ENCODE measurements at regions not wholly inside any gene's neighbourhood (a gene's known extent, or its start where the extent isn't known, plus 50 kb on each side); places are given as distances from the start of the nearest gene placed in this dataset.
"Not testable (repeated sequence)": the region's sequence is repeated elsewhere in the genome, so short reads cannot be mapped to it uniquely, and the experiment has no call there.

DNA sequence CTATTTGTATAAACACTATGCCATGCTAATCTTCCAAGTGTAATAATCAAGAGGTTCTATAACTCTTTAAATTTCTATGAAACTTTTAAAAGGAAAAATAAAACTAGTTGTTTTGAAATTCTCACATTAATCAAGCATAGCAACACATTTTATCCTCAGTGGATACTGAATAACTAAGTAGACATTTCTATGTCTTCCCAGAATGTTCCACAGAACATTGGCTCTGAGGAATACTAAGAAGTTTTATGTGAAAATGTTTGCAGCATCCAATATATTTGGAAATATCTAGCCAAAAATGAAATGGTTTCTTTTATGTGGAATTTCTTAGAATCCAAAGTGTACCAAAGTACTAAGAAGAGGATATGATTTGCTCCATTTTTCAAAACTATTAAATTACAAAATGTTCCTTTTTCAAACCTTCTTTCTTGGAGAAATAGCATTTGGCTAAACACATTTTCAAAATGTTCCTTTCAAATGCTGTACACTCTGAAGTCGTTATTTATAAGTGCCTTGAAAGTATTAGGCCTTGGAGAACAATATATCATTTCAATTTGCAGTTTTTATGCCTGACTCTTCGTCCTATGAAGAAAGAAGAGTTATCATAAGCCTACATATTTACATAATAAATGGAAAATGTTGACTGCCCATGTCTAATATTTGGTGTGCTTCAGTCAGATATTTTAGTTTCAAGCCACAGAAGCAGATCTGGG, 175.6 kb upstream of the COX7C start:
- Histone ChIP-seq H3K4me3 (peak overlapping the region; percentile 46), H3K9ac (ENCODE audit: insufficient read length) (no peak overlapping the region), H3K27ac (peak overlapping the region; percentile 88), H3K9me3 (ENCODE audit: low read depth, low read length) (no peaks in the 10 kb centered on the region), H3K36me3 (ENCODE audit: insufficient read depth, low read length) (no peaks in the 10 kb centered on the region)
- TF ChIP-seq POLR2AphosphoS5 (IDR thresholded peaks at IDR 0.05; ENCODE audit: borderline replicate concordance, low read depth, low read length): no peak
- no peak for TF ChIP-seq FOXP2 (optimal IDR thresholded peaks at IDR 0.05; ENCODE audit: control extremely low read depth, extremely low read length, insufficient read depth)
- TF ChIP-seq EZH2 (IDR thresholded peaks at IDR 0.05): no peak
- no peak for DNase-seq (ENCODE audit: low read depth, low spot score)

DNA sequence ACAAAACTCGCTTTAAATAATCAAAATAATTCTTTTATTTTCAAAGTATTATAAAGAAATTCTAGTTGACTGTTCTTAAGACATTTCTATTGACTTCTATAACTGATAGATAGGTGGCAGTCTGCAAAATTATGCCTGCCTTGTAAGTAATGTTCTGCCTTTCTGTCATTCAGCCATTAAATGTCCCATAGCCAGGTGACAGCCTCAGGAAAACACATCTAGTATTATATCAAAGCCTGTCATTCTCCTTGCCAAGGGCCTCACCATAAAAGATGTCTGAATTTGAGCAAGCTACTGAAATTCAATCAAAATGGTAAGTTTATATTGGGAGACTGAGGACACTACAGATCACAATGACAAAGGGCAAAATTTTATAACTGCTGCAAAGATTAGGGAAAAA, 170.4 kb upstream of the COX7C start:
- no peaks in the 10 kb centered on the region for H3K9me3 ChIP-seq (ENCODE audit: low read depth, low read length)
- no peak overlapping the region for H3K4me3 ChIP-seq
- DNase-seq (ENCODE audit: low read depth, low spot score): no peak
- no peak overlapping the region for H3K27ac ChIP-seq
- H3K36me3 ChIP-seq (ENCODE audit: insufficient read depth, low read length): no peaks in the 10 kb centered on the region
- H3K9ac ChIP-seq (ENCODE audit: insufficient read length): no peak overlapping the region
- TF ChIP-seq FOXP2 (optimal IDR thresholded peaks at IDR 0.05; ENCODE audit: control extremely low read depth, extremely low read length, insufficient read depth) (no peak), EZH2 (IDR thresholded peaks at IDR 0.05) (no peak), POLR2AphosphoS5 (IDR thresholded peaks at IDR 0.05; ENCODE audit: borderline replicate concordance, low read depth, low read length) (no peak)

- H3K36me3 ChIP-seq (ENCODE audit: insufficient read depth, low read length): no peaks in the 10 kb centered on the region
- DNase-seq (ENCODE audit: low read depth, low spot score): no peak
- no peak overlapping the region for H3K4me3 ChIP-seq
These were observed 165.5 kb upstream of the COX7C start for GRCh38 chr5:86452251-86452650.

GRCh38 chr5:86460519-86460918, 157.2 kb upstream of the COX7C start:
- H3K4me3 ChIP-seq: no peak overlapping the region
- no peak overlapping the region for H3K27ac ChIP-seq
- no peak for DNase-seq (ENCODE audit: low read depth, low spot score)
- H3K9ac ChIP-seq (ENCODE audit: insufficient read length): no peak overlapping the region
- H3K36me3 ChIP-seq (ENCODE audit: insufficient read depth, low read length): no peaks in the 10 kb centered on the region
- TF ChIP-seq EZH2 (IDR thresholded peaks at IDR 0.05) (no peak), POLR2AphosphoS5 (IDR thresholded peaks at IDR 0.05; ENCODE audit: borderline replicate concordance, low read depth, low read length) (no peak), FOXP2 (optimal IDR thresholded peaks at IDR 0.05; ENCODE audit: control extremely low read depth, extremely low read length, insufficient read depth) (no peak)
- 0 out of 2 replicates have a peak, but pooled peaks cover 13% of the 10 kb centered on the region for H3K9me3 ChIP-seq (ENCODE audit: low read depth, low read length)

More at GRCh38 chr5:86452251-86452650, 165.5 kb upstream of the COX7C start:
- TF ChIP-seq EZH2 (IDR thresholded peaks at IDR 0.05) (no peak), FOXP2 (optimal IDR thresholded peaks at IDR 0.05; ENCODE audit: control extremely low read depth, extremely low read length, insufficient read depth) (no peak), POLR2AphosphoS5 (IDR thresholded peaks at IDR 0.05; ENCODE audit: borderline replicate concordance, low read depth, low read length) (no peak)
- Histone ChIP-seq H3K27ac (no peak overlapping the region), H3K9ac (ENCODE audit: insufficient read length) (no peak overlapping the region), H3K9me3 (ENCODE audit: low read depth, low read length) (no peaks in the 10 kb centered on the region)

DNA sequence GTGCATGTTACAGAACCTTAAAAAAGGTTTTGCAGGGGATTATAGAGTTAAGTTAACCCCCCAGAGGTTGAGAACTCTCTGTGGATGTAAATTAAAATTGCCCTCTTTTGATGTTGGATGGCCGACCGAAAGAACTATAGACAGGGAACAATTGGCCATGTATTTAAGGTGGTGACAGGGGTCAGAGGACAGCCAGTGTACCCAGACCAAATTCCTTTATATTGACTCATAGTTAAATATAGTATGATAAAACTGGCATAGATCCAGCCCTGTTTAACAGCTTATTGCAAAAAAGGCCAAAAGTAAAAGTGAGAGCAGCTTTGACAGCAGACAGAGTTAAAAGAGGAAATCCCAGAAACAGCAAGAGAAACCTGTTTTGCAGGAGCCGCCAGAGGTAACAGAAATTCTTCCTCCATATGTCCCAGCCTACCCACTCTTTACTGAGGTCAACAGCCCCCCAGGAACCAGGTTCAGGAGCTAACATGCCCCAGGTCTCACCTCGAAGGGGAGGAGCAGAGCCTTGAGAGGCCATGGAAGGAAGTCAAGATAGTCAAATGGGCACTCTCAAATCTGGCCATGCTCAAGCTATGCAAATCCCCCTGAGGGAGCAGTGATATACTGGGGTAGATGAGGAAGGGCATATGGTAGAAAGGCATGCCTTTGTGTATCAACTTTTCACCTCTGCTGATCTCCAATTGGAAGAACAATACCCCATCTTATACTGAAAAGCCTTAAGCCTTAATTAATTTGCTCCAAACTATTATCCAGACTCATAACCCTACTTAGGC, 156.4 kb upstream of the COX7C start:
- Histone ChIP-seq H3K9ac (ENCODE audit: insufficient read length) (no peak overlapping the region), H3K27ac (no peak overlapping the region), H3K4me3 (no peak overlapping the region), H3K9me3 (ENCODE audit: low read depth, low read length) (0 out of 2 replicates have a peak, but pooled peaks cover 13% of the 10 kb centered on the region), H3K36me3 (ENCODE audit: insufficient read depth, low read length) (no peaks in the 10 kb centered on the region)
- DNase-seq (ENCODE audit: low read depth, low spot score): no peak
- TF ChIP-seq FOXP2 (optimal IDR thresholded peaks at IDR 0.05; ENCODE audit: control extremely low read depth, extremely low read length, insufficient read depth): no peak
- TF ChIP-seq EZH2 (IDR thresholded peaks at IDR 0.05): no peak

GRCh38 chr5:86463339-86463738, 154.4 kb upstream of the COX7C start:
- DNase-seq (ENCODE audit: low read depth, low spot score): no peak
- TF ChIP-seq EZH2 (IDR thresholded peaks at IDR 0.05) (no peak), POLR2AphosphoS5 (IDR thresholded peaks at IDR 0.05; ENCODE audit: borderline replicate concordance, low read depth, low read length) (no peak), FOXP2 (optimal IDR thresholded peaks at IDR 0.05; ENCODE audit: control extremely low read depth, extremely low read length, insufficient read depth) (no peak)

GRCh38 chr5:86465052-86465838, 152.5 kb upstream of the COX7C start:
- H3K36me3 ChIP-seq (ENCODE audit: insufficient read depth, low read length): no peaks in the 10 kb centered on the region
- no peak for TF ChIP-seq FOXP2 (optimal IDR thresholded peaks at IDR 0.05; ENCODE audit: control extremely low read depth, extremely low read length, insufficient read depth)
- TF ChIP-seq POLR2AphosphoS5 (IDR thresholded peaks at IDR 0.05; ENCODE audit: borderline replicate concordance, low read depth, low read length): no peak
- TF ChIP-seq EZH2 (IDR thresholded peaks at IDR 0.05): no peak
- DNase-seq (ENCODE audit: low read depth, low spot score): no peak
- no peak overlapping the region for H3K27ac ChIP-seq
- 0 out of 2 replicates have a peak, but pooled peaks cover 13% of the 10 kb centered on the region for H3K9me3 ChIP-seq (ENCODE audit: low read depth, low read length)
- no peak overlapping the region for H3K4me3 ChIP-seq
- no peak overlapping the region for H3K9ac ChIP-seq (ENCODE audit: insufficient read length)

More at GRCh38 chr5:86463339-86463738, 154.4 kb upstream of the COX7C start:
- H3K9ac ChIP-seq (ENCODE audit: insufficient read length): no peak overlapping the region
- H3K4me3 ChIP-seq: no peak overlapping the region
- 0 out of 2 replicates have a peak, but pooled peaks cover 13% of the 10 kb centered on the region for H3K9me3 ChIP-seq (ENCODE audit: low read depth, low read length)
- H3K27ac ChIP-seq: no peak overlapping the region
- H3K36me3 ChIP-seq (ENCODE audit: insufficient read depth, low read length): no peaks in the 10 kb centered on the region

GRCh38 chr5:86466721-86467120, 151.0 kb upstream of the COX7C start:
- not testable (repeated sequence) for DNase-seq (ENCODE audit: low read depth, low spot score); H3K36me3 ChIP-seq (ENCODE audit: insufficient read depth, low read length); H3K9ac ChIP-seq (ENCODE audit: insufficient read length); H3K4me3 ChIP-seq; H3K27ac ChIP-seq
- 0 out of 2 replicates have a peak, but pooled peaks cover 13% of the 10 kb centered on the region for H3K9me3 ChIP-seq (ENCODE audit: low read depth, low read length)
